ENCODE measurements at regions not wholly inside any gene's neighbourhood (a gene's known extent, or its start where the extent isn't known, plus 50 kb on each side); places are given as distances from the start of the nearest gene placed in this dataset.

DNA sequence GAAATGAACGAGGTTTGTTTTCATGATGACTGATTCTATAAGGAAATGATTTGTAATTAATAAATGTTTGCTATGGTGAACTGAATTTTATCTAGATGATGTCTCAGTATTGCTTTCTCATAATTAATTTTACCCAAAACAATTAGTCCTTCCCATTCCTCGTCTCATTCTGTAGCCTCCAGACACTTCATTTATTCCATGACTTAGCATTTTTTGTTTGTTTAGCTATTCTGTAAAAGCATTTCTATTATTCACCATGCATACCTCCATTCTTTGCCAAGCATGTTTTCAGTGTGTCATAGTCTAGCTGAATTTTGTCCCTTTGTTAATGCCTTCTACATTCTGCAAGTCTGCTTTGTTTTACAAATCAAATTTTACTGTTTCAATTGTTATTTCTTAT, 137.4 kb upstream of the RPL10L start:
- DNase-seq (ENCODE audit: low spot score), result no peak

DNA sequence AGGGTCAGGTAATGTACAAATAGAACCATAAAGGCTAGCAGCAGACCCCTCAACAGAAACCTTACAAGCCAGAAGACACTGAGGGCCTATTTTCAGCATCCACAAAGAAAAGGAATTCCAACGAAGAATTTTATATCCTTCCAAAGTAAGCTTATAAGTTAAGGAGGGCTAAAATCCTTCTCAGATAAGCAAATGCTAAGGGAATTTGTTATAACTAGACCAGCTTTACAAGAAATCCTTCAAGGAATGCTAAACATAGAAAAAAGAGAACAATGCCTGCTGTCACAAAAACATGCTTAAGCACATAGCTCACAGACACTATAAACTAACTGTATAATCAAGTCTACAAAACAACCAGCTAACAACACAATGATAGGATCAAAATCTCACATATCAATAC, 130.7 kb upstream of the RPL10L start:
- no peak for DNase-seq (ENCODE audit: low spot score)

DNA sequence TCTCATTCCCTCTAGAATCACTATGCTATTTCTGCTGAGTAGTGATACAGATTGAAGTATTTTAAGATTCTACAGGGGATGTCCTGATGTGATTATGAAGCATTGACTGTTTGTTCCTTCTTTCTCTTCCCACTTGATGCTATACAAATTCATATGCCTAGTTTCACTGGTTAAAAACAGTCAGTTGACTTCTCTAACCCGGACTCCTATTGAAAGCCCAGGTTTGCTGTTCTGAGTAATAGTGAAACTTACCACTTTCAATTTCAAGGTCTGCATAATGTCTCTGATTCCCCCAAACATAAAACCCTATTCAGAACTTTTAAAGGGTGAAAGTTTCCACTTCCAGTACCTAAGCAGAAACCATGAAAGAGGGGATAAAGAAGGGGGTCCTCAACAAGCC, 117.7 kb upstream of the RPL10L start:
- DNase-seq (ENCODE audit: low spot score), result no peak

DNA sequence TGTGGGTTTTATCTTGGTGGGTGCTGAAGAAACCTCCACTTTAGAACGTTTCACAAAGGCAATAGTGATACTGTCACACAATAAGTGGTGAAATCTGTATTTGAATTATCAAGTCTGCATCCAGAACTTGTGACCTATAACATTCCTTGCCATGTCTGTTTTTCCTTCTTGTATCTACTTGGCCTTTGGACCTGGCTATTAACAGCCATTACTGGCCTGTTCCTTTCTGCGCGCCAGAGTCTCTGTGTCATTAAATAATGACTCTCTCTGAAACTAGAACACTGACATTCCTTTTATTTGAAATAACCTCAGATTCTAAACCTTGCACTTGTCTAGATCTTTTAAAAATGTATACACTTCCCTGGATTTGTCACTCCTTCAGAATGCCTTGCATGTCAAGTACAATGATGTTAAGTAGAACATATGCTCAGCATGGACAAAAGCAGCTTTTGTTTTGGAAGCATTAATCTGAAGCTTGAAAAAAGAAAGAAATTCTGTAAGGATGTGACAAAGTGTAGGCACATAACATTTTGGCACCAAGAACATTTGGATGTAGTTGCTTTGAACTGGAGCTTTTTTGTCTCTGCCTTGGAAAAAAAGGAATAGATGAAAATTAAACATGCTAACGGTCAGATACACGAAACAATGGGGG, 95.5 kb upstream of the RPL10L start:
- no peak for DNase-seq (ENCODE audit: low spot score)

DNA sequence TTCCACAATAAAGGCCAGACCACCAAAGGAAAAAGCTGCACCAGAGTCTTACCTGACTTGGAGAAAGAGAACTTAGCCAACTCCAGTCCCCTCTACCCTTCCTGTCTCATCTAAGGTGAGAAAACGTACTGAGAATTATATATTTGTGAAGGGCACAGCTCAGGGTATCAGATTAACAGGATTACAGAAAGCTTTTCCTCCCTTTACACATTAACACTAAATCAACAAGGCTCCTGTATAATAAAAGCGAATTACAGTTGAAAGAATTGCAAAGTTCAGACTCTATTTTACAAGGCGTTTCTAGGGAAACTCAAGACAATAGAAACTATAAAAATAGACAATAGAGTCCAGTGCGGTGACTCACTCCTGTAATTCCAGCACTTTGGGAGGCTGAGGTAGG, 82.7 kb upstream of the RPL10L start:
- no peak for DNase-seq (ENCODE audit: low spot score)

DNA sequence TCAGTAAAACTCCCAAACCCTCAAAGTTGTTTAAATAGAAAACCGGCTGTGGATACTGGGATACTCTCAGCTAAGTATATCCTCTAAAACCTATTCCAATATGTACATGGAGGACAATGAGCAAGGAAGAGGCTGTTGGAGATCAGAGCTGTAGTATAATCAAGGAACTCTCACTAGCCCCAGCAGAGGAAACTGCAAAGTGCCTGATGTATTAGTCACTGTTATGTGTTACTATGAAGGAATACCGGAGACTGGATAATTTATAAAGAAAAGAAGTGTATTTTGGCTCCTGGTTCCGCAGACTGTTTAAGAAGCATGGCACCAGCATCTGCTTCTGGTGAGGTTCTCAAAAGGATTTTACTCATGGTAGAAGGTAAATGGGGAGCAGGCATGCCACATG, 65.6 kb upstream of the RPL10L start:
- peak; percentile 22 for DNase-seq (ENCODE audit: low spot score)

Data from kidney capillary endothelial cell (primary cell).